Vagina (tissue), 2 donors: ENCODE measurements at regions not wholly inside any gene's neighbourhood (a gene's known extent, or its start where the extent isn't known, plus 50 kb on each side); places are given as distances from the start of the nearest gene placed in this dataset.

ENCODE experiments used
- CTCF ChIP-seq, 3 experiments: fragments of 450-650 bp in 2 of 3; fragments of 200-600 bp in 1 of 3; sonication (generic) in 1 of 3; IDR thresholded peaks; one replicate each; pipeline ENCODE4 v1.5.1; 2017 to 2019; ENCODE audit warnings: antibody characterized with exemption in 3 of 3, mild to moderate bottlenecking in 2 of 3, moderate library complexity in 2 of 3
- POLR2A ChIP-seq, 2 donors: fragments of 450-650 bp; IDR thresholded peaks; one replicate each; pipeline ENCODE4 v1.6.1; 2017; ENCODE audit warnings: antibody characterized with exemption in 2 of 2, mild to moderate bottlenecking in 2 of 2, moderate library complexity in 2 of 2

DNA sequence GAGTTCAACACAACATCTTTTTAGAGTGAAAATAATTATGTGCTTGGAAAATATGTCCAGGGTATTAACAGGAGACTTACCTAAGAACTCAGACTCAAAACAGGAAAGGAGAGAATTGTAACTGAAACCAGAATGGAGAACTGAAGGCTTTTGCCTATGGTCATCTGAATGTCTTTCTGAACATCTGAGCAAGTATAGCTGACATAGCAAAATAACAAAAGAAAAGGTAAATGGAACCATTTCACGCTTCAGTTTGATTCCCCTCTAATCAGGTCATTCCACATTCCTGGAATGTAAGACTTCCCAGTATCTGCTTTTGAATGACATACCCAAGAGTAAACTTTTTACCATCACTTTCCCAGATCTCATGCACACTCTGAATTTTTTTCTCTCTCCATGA is 500.4 kb upstream of the HS3ST1 start:
- TF ChIP-seq CTCF (IDR thresholded peaks at IDR 0.05), result no peak
- TF ChIP-seq POLR2A (IDR thresholded peaks at IDR 0.05), result no peak
